Lower leg skin (tissue), 3 donors: ENCODE measurements at regions not wholly inside any gene's neighbourhood (a gene's known extent, or its start where the extent isn't known, plus 50 kb on each side); places are given as distances from the start of the nearest gene placed in this dataset.

Experiments
- POLR2A ChIP-seq, 2 donors: fragments of 450-650 bp; IDR thresholded peaks; one replicate each; pipeline ENCODE4 v1.6.1; 2016 to 2017; ENCODE audit warnings: antibody characterized with exemption in 2 of 2, mild to moderate bottlenecking in 1 of 2, moderate library complexity in 1 of 2
- TF ChIP-seq, protein P1 (sequence below), 3 donors: fragments of 450-650 bp; IDR thresholded peaks; one replicate each; pipeline ENCODE4 v1.5.1; 2016; ENCODE audit warnings: antibody characterized with exemption in 3 of 3, mild to moderate bottlenecking in 3 of 3, moderate library complexity in 2 of 3

DNA sequence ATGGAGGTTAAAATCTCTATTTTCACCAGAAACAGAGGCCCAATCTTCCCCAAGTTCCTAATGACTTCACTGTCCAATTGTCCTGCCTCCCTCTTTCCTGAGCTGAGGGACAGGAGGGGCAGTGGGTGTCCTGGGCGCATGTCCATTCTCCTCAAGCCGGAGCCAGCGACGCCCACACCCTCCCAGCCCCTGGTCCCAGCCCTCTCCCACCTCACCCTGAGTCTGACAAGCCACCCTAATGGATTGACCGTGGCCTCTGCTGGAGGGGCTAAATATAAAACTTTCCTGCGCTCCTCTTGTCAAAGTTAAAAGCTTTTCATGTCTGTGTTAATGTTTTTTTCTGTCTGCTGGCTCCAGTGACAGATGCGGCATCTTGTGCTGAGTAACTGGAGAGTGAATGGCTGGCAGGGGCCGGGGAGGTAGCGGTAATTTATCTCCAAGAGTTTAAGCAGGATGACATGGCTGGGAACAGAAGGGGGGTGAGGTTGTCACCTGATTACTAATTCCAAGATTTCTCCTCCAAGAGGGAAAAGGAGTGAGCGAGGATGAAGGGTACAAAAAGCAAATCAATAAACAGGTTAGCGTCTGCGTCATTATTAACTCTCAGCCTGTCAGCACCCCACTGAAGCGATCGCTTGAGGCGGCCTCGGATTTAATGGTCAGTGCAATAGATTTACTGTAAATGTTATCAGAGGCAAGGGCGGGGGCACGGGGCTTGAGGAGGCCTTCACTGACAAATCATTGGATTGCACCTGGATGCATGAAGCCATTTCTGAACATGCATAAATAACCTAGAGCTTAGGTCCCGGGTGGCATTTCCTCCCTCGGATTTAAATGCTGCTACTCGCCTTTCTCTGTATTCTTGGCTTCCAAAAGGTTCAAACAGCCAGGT, 118.1 kb upstream of the MAFB start:
- TF ChIP-seq, protein P1, sequence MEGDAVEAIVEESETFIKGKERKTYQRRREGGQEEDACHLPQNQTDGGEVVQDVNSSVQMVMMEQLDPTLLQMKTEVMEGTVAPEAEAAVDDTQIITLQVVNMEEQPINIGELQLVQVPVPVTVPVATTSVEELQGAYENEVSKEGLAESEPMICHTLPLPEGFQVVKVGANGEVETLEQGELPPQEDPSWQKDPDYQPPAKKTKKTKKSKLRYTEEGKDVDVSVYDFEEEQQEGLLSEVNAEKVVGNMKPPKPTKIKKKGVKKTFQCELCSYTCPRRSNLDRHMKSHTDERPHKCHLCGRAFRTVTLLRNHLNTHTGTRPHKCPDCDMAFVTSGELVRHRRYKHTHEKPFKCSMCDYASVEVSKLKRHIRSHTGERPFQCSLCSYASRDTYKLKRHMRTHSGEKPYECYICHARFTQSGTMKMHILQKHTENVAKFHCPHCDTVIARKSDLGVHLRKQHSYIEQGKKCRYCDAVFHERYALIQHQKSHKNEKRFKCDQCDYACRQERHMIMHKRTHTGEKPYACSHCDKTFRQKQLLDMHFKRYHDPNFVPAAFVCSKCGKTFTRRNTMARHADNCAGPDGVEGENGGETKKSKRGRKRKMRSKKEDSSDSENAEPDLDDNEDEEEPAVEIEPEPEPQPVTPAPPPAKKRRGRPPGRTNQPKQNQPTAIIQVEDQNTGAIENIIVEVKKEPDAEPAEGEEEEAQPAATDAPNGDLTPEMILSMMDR (IDR thresholded peaks at IDR 0.05) = no peak
- TF ChIP-seq POLR2A (IDR thresholded peaks at IDR 0.05) = no peak
